ENCODE measurements at regions not wholly inside any gene's neighbourhood (a gene's known extent, or its start where the extent isn't known, plus 50 kb on each side); places are given as distances from the start of the nearest gene placed in this dataset.

GRCh38 chr4:33086331-33086925 lies 2366.3 kb downstream of the PCDH7 start:
- DNase-seq, result no peak
- no peak for FAIRE-seq
- Histone ChIP-seq H3K4me3 (ENCODE audit: low read length in 3 of 3) (no peak overlapping the region), H3K27ac (ENCODE audit: low read depth in 2 of 2, low read length in 2 of 2) (no peak overlapping the region), H3K27me3 (ENCODE audit: control insufficient read depth, insufficient read depth, low read length) (no peaks in the 10 kb centered on the region), H3K4me1 (ENCODE audit: control insufficient read depth in 2 of 3, insufficient read depth in 2 of 3, low read depth in 1 of 3, low read length in 3 of 3) (no peaks in the 10 kb centered on the region), H3K9ac (ENCODE audit: low read length in 3 of 3) (no peak overlapping the region), H3K9me3 (ENCODE audit: control insufficient read depth in 2 of 3, insufficient read depth in 1 of 3, low read length in 3 of 3) (no peaks in the 10 kb centered on the region), H3K36me3 (ENCODE audit: control insufficient read depth in 2 of 3, insufficient read depth in 3 of 3, low read length in 3 of 3) (no peaks in the 10 kb centered on the region)
- no peak for TF ChIP-seq CTCF (IDR thresholded peaks at IDR 0.05; ENCODE audit: borderline replicate concordance, extremely low read depth, insufficient read depth)
- intact Hi-C loops (cut with DNase I), result no loop called here

- TF ChIP-seq CTCF (IDR thresholded peaks at IDR 0.05; ENCODE audit: borderline replicate concordance, extremely low read depth, insufficient read depth), result no peak
- Histone ChIP-seq H3K4me1 (ENCODE audit: control insufficient read depth in 2 of 3, insufficient read depth in 2 of 3, low read depth in 1 of 3, low read length in 3 of 3) (no peaks in the 10 kb centered on the region), H3K4me3 (ENCODE audit: low read length in 3 of 3) (no peak overlapping the region), H3K9ac (ENCODE audit: low read length in 3 of 3) (no peak overlapping the region), H3K27me3 (ENCODE audit: control insufficient read depth, insufficient read depth, low read length) (no peaks in the 10 kb centered on the region), H3K27ac (ENCODE audit: low read depth in 2 of 2, low read length in 2 of 2) (no peak overlapping the region), H3K36me3 (ENCODE audit: control insufficient read depth in 2 of 3, insufficient read depth in 3 of 3, low read length in 3 of 3) (no peaks in the 10 kb centered on the region), H3K9me3 (ENCODE audit: control insufficient read depth in 2 of 3, insufficient read depth in 1 of 3, low read length in 3 of 3) (no peaks in the 10 kb centered on the region)
- intact Hi-C loops (cut with DNase I), result no loop called here
- DNase-seq, result no peak
- no peak for FAIRE-seq
These were observed 2368.5 kb downstream of the PCDH7 start for GRCh38 chr4:33088713-33089112.

GRCh38 chr4:33090910-33091309 lies 2370.7 kb downstream of the PCDH7 start:
- H3K27me3 ChIP-seq (ENCODE audit: control insufficient read depth, insufficient read depth, low read length), result no peaks in the 10 kb centered on the region
- intact Hi-C loops (cut with DNase I), result no loop called here
- H3K9me3 ChIP-seq (ENCODE audit: control insufficient read depth in 2 of 3, insufficient read depth in 1 of 3, low read length in 3 of 3), result no peaks in the 10 kb centered on the region
- FAIRE-seq (no peak), DNase-seq (no peak)
- H3K9ac ChIP-seq (ENCODE audit: low read length in 3 of 3), result no peak overlapping the region
- H3K4me1 ChIP-seq (ENCODE audit: control insufficient read depth in 2 of 3, insufficient read depth in 2 of 3, low read depth in 1 of 3, low read length in 3 of 3), result no peaks in the 10 kb centered on the region
- TF ChIP-seq CTCF (IDR thresholded peaks at IDR 0.05; ENCODE audit: borderline replicate concordance, extremely low read depth, insufficient read depth), result no peak
- H3K36me3 ChIP-seq (ENCODE audit: control insufficient read depth in 2 of 3, insufficient read depth in 3 of 3, low read length in 3 of 3), result no peaks in the 10 kb centered on the region
- no peak overlapping the region for H3K27ac ChIP-seq (ENCODE audit: low read depth in 2 of 2, low read length in 2 of 2)
- H3K4me3 ChIP-seq (ENCODE audit: low read length in 3 of 3), result no peak overlapping the region

GRCh38 chr4:33091961-33092360 lies 2371.8 kb downstream of the PCDH7 start:
- intact Hi-C loops (cut with DNase I), result no loop called here
- TF ChIP-seq CTCF (IDR thresholded peaks at IDR 0.05; ENCODE audit: borderline replicate concordance, extremely low read depth, insufficient read depth), result no peak
- FAIRE-seq, result no peak

More at GRCh38 chr4:33091961-33092360, 2371.8 kb downstream of the PCDH7 start:
- Histone ChIP-seq H3K4me3 (ENCODE audit: low read length in 3 of 3) (no peak overlapping the region), H3K4me1 (ENCODE audit: control insufficient read depth in 2 of 3, insufficient read depth in 2 of 3, low read depth in 1 of 3, low read length in 3 of 3) (no peaks in the 10 kb centered on the region), H3K9ac (ENCODE audit: low read length in 3 of 3) (no peak overlapping the region), H3K36me3 (ENCODE audit: control insufficient read depth in 2 of 3, insufficient read depth in 3 of 3, low read length in 3 of 3) (no peaks in the 10 kb centered on the region), H3K27me3 (ENCODE audit: control insufficient read depth, insufficient read depth, low read length) (no peaks in the 10 kb centered on the region), H3K9me3 (ENCODE audit: control insufficient read depth in 2 of 3, insufficient read depth in 1 of 3, low read length in 3 of 3) (no peaks in the 10 kb centered on the region), H3K27ac (ENCODE audit: low read depth in 2 of 2, low read length in 2 of 2) (no peak overlapping the region)
- no peak for DNase-seq

Measured in kidney (tissue), 13 donors.